MCF 10A (cell line): ENCODE measurements at regions not wholly inside any gene's neighbourhood (a gene's known extent, or its start where the extent isn't known, plus 50 kb on each side); places are given as distances from the start of the nearest gene placed in this dataset.

Experiments
- BruUV-seq: library from RNA; stranded (reverse); fragments of 400-500 nt; replicated peaks from 2 replicates; lab custom pipeline; 2021; lab: Mats Ljungman, UMichigan
- CTCF ChIA-PET: fragments of 300-600 bp; sonication (Branson Sonifier 250); formaldehyde crosslinking; extraction: SDS; loops from one replicate; lab custom pipeline; 2021; ENCODE audit warnings: antibody characterized with exemption, inconsistent platforms; lab: Yijun Ruan, JAX
- POLR2A ChIA-PET: fragments of 300-600, 350-650 bp; sonication (Branson Sonifier 250); formaldehyde crosslinking; extraction: SDS; loops from one replicate; lab custom pipeline; 2020; ENCODE audit warnings: antibody characterized with exemption, inconsistent platforms; lab: Yijun Ruan, JAX
- DNase-seq: peaks from one replicate; pipeline ENCODE4 v3.0.0-alpha.2; 2018; ENCODE audit not compliant: unreplicated experiment
- H3K27ac Mint-ChIP-seq: one replicate; pipeline ENCODE4 v1.8.0; 2022; ENCODE audit warnings: mild to moderate bottlenecking, low read depth, mixed read lengths; ENCODE audit not compliant: unreplicated experiment
- H3K27me3 Mint-ChIP-seq: one replicate; pipeline ENCODE4 v1.8.0; 2022; ENCODE audit warnings: mixed read lengths; ENCODE audit not compliant: insufficient read depth, unreplicated experiment
- H3K36me3 Mint-ChIP-seq: one replicate; pipeline ENCODE4 v1.8.0; 2022; ENCODE audit warnings: mild to moderate bottlenecking, moderate library complexity, mixed read lengths; ENCODE audit not compliant: insufficient read depth, unreplicated experiment
- H3K4me1 Mint-ChIP-seq: one replicate; pipeline ENCODE4 v1.8.0; 2022; ENCODE audit warnings: mixed read lengths; ENCODE audit not compliant: insufficient read depth, unreplicated experiment
- H3K4me3 Mint-ChIP-seq: one replicate; pipeline ENCODE4 v1.8.0; 2022; ENCODE audit warnings: mild to moderate bottlenecking, moderate library complexity, mixed read lengths; ENCODE audit not compliant: unreplicated experiment
- H3K9me3 Mint-ChIP-seq: one replicate; pipeline ENCODE4 v1.8.0; 2022; ENCODE audit warnings: mixed read lengths; ENCODE audit not compliant: unreplicated experiment
- intact Hi-C: fragments of 100-400 bp; cut with micrococcal nuclease; formaldehyde crosslinking; loops from 2 replicates; pipeline ENCODE4 v1.14.1; 2022
- TF ChIP-seq, protein P1 (sequence below): fragments of 200-600 bp; IDR thresholded peaks from one replicate; pipeline ENCODE4 v1.8.0; 2022; ENCODE audit warnings: antibody characterized with exemption, mild to moderate bottlenecking; ENCODE audit not compliant: unreplicated experiment

DNA sequence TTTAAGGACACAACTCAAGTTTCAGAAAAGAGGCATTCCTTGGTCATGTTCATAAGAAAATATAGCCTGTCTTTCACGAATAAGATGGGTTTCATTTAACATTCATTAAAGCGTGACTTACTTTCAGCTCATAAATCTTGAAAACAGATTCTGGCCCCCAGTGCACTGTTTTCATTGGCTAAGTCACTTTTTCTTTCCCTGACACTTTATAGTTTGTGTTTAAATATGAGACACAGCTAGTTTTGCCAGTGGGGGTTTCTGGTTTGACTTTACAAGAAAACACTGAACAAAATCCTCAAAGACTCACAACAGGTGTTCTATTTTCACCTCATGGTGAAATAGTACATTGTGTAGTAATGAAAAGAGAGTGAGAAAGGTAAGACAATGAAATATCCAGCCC is 65.9 kb downstream of the PHLDA1 start:
- ChIA-PET CTCF (no interaction called here), POLR2A (interaction anchor here (0.6 to 1.0 kb wide), 3 partner anchors 12 to 64 kb away, joined by 3 read pairs; no protein-coding TSS in a partner anchor)
- Mint-ChIP-seq H3K4me3 (no peak overlapping the region), H3K4me1 (peaks cover 15% of the 10 kb centered on the region), H3K27ac (no peak overlapping the region), H3K27me3 (no peaks in the 10 kb centered on the region), H3K9me3 (no peaks in the 10 kb centered on the region), H3K36me3 (no peaks in the 10 kb centered on the region)
- intact Hi-C loops: no loop called here
- BruUV-seq: no TSS peak
- TF ChIP-seq, protein P1, sequence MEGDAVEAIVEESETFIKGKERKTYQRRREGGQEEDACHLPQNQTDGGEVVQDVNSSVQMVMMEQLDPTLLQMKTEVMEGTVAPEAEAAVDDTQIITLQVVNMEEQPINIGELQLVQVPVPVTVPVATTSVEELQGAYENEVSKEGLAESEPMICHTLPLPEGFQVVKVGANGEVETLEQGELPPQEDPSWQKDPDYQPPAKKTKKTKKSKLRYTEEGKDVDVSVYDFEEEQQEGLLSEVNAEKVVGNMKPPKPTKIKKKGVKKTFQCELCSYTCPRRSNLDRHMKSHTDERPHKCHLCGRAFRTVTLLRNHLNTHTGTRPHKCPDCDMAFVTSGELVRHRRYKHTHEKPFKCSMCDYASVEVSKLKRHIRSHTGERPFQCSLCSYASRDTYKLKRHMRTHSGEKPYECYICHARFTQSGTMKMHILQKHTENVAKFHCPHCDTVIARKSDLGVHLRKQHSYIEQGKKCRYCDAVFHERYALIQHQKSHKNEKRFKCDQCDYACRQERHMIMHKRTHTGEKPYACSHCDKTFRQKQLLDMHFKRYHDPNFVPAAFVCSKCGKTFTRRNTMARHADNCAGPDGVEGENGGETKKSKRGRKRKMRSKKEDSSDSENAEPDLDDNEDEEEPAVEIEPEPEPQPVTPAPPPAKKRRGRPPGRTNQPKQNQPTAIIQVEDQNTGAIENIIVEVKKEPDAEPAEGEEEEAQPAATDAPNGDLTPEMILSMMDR: no peak
- no peak for DNase-seq

DNA sequence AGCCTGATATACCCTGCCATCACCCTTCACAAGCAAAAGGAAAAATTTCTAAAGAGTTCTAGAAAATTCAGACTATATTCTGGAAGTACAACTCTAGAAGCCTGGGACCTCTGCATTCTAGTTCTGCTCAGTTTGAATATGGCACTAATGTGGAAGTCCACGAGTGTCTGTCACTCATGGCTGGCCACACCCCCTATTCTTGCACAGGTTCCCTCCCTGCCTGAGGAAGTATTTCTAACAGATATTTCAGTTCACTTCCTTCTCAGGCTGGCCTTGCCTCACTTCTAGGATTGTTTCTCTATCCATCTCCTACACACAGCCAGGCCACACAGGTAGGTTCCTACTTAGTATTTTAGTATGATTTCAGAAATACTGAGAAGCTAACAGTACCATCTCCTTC is 67.4 kb downstream of the PHLDA1 start:
- no TSS peak for BruUV-seq
- Mint-ChIP-seq H3K27ac (no peak overlapping the region), H3K4me3 (no peak overlapping the region), H3K4me1 (no peaks in the 10 kb centered on the region), H3K36me3 (no peaks in the 10 kb centered on the region), H3K9me3 (no peaks in the 10 kb centered on the region), H3K27me3 (no peaks in the 10 kb centered on the region)
- no peak for DNase-seq
- CTCF ChIA-PET: interaction anchor here (1.0 kb wide), 1 partner anchor 341 kb away, joined by 3 read pairs; no protein-coding TSS in a partner anchor
- intact Hi-C loops: no loop called here
- TF ChIP-seq, protein P1: no peak
- POLR2A ChIA-PET: no interaction called here

- Mint-ChIP-seq H3K9me3 (no peaks in the 10 kb centered on the region), H3K4me1 (no peaks in the 10 kb centered on the region), H3K4me3 (no peak overlapping the region), H3K27me3 (no peaks in the 10 kb centered on the region), H3K36me3 (no peaks in the 10 kb centered on the region), H3K27ac (no peak overlapping the region)
- intact Hi-C loops: no loop called here
- BruUV-seq: no TSS peak
- TF ChIP-seq, protein P1: no peak
- no peak for DNase-seq
- ChIA-PET POLR2A (interaction anchor here (1.1 kb wide), 1 partner anchor 598 kb away, joined by 4 read pairs; the partner anchor contains the start of gene OSBPL8), CTCF (no interaction called here)
Observed at GRCh38 chr12:75961878-75962277, 69.7 kb downstream of the PHLDA1 start.

- no peak overlapping the region for H3K27ac Mint-ChIP-seq
- no peaks in the 10 kb centered on the region for H3K9me3 Mint-ChIP-seq
- H3K36me3 Mint-ChIP-seq: no peaks in the 10 kb centered on the region
- no peak for DNase-seq
- intact Hi-C loops: no loop called here
- POLR2A ChIA-PET: no interaction called here
- no TSS peak for BruUV-seq
- H3K27me3 Mint-ChIP-seq: no peaks in the 10 kb centered on the region
- no peak overlapping the region for H3K4me3 Mint-ChIP-seq
- TF ChIP-seq, protein P1: no peak
- no peaks in the 10 kb centered on the region for H3K4me1 Mint-ChIP-seq
- CTCF ChIA-PET: interaction anchor here (0.7 kb wide), 1 partner anchor 60 kb away, joined by 5 read pairs; no protein-coding TSS in a partner anchor
Observed at GRCh38 chr12:75960954-75961661, 70.5 kb downstream of the PHLDA1 start.
